ENCODE measurements at regions not wholly inside any gene's neighbourhood (a gene's known extent, or its start where the extent isn't known, plus 50 kb on each side); places are given as distances from the start of the nearest gene placed in this dataset.

DNA sequence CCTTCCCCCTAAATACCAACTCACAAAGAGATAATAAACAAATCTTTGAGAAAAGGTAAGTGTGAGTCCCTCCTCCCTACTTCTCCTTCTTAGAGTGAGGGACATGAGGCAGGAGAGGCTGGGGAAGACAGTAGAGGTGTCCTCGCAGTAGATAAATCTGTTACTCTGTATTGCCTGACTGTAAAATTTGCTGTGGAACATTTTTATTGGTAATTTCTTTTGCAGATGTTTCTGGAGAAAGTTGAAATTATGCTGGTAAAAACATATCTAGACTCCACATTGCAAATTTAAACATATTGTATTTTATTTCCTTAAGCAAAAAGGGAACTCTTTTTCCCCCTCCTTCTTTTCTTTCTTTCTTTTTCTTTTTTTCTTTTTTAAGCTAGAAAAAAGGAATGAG lies 58.5 kb downstream of the PLCE1 start:
- no TSS peak for BruUV-seq (replicated peaks)
- intact Hi-C loops (cut with micrococcal nuclease), result no loop called here
- ChIA-PET RAD21 (ENCODE audit: low non-redundant PET in 1 of 2, low total read pairs in 2 of 2, uncharacterized antibody in 2 of 2, unreplicated experiment in 2 of 2) (no interaction called here), CTCF (no interaction called here), POLR2A (no interaction called here)
- DNase-seq (ENCODE audit: low read depth, low spot score) (no peak), ATAC-seq (no peak)
- no peak overlapping the region for H3K9ac ChIP-seq (ENCODE audit: low read length)
- H3K79me2 ChIP-seq (ENCODE audit: insufficient read depth, low read length), result no peaks in the 10 kb centered on the region
- H3K36me3 ChIP-seq (ENCODE audit: control insufficient read depth in 1 of 2, insufficient read depth in 2 of 2, low read length in 2 of 2), result no peaks in the 10 kb centered on the region
- no peaks in the 10 kb centered on the region for H3K4me1 ChIP-seq (ENCODE audit: control insufficient read depth in 1 of 2, insufficient read depth in 2 of 2, low read length in 2 of 2)
- no peak overlapping the region for H3K27ac ChIP-seq (ENCODE audit: low read depth, low read length)
- H3K4me2 ChIP-seq (ENCODE audit: low read length), result no peak overlapping the region
- no peaks in the 10 kb centered on the region for H4K20me1 ChIP-seq (ENCODE audit: insufficient read depth)
- no peak overlapping the region for H3K4me3 ChIP-seq (replicated peaks in 1 of 2; ENCODE audit: low read depth in 1 of 2, low read length in 2 of 2)
- no peaks in the 10 kb centered on the region for H3K9me3 ChIP-seq (ENCODE audit: control insufficient read depth in 1 of 2, insufficient read depth in 1 of 2, low read depth in 1 of 2, low read length in 2 of 2)
- TF ChIP-seq EZH2 (IDR thresholded peaks at IDR 0.05), result no peak
- TF ChIP-seq CEBPB (IDR thresholded peaks at IDR 0.05; ENCODE audit: low read depth), result no peak
- no peak for TF ChIP-seq JUND (IDR thresholded peaks at IDR 0.05)
- no peaks in the 10 kb centered on the region for H3K9me2 ChIP-seq (ENCODE audit: insufficient read depth)
- no peak overlapping the region for H2AFZ ChIP-seq (ENCODE audit: low read depth, low read length, poor library complexity, severe bottlenecking)
- H3K27me3 ChIP-seq (ENCODE audit: insufficient read depth, low read length), result no peaks in the 10 kb centered on the region

DNA sequence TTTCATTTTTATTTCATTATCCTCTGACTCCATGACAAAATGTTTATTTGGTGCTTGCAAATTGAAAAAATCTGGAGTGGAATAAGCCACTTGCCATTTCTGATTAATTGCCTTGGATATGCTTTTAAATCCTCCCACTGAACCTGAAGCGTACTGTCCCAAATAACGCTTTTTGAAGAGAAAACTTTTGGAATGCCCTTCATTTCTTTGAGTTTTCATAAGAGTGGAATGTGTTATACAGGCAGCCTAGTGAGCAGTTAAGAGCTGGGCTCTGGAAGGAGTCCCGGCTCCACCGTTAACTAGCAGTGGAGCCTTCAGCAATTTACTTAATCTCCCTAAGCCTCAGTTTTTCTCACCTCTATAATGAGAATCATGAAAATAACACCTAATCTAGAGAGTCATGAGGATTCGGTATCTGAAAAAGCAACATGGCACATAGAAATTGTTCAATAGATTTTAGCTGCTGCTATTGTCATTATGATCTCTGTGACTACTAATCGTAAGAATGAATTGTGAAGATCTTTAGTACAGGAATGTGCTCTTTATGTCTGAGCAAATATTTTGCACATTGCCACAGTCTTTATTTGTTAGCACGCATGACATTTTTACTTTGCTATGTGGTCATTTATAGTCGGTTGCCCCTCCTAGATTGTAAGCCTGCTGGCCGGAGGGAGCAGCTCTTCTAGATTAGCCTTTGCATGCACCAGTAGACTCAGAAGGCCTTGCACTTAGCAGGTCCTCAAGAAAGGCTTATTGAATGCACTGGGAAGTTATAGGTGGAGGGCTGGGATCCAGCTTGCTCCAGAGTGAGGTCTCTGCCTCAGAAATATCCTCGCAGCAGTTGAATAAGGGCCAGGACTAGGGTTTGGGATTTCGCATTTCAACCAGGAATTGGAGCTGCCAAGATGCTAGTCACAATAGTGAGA lies 59.4 kb downstream of the PLCE1 start:
- Histone ChIP-seq H3K36me3 (ENCODE audit: control insufficient read depth in 1 of 2, insufficient read depth in 2 of 2, low read length in 2 of 2) (no peaks in the 10 kb centered on the region), H3K79me2 (ENCODE audit: insufficient read depth, low read length) (no peaks in the 10 kb centered on the region), H3K27ac (ENCODE audit: low read depth, low read length) (no peak overlapping the region), H3K9me3 (ENCODE audit: control insufficient read depth in 1 of 2, insufficient read depth in 1 of 2, low read depth in 1 of 2, low read length in 2 of 2) (no peaks in the 10 kb centered on the region), H3K4me2 (ENCODE audit: low read length) (no peak overlapping the region), H3K9ac (ENCODE audit: low read length) (no peak overlapping the region), H3K4me3 (replicated peaks in 1 of 2; ENCODE audit: low read depth in 1 of 2, low read length in 2 of 2) (no peak overlapping the region), H3K9me2 (ENCODE audit: insufficient read depth) (no peaks in the 10 kb centered on the region), H4K20me1 (ENCODE audit: insufficient read depth) (no peaks in the 10 kb centered on the region), H3K27me3 (ENCODE audit: insufficient read depth, low read length) (no peaks in the 10 kb centered on the region), H3K4me1 (ENCODE audit: control insufficient read depth in 1 of 2, insufficient read depth in 2 of 2, low read length in 2 of 2) (no peaks in the 10 kb centered on the region), H2AFZ (ENCODE audit: low read depth, low read length, poor library complexity, severe bottlenecking) (no peak overlapping the region)
- ATAC-seq, result no peak
- RAD21 ChIA-PET (ENCODE audit: low non-redundant PET in 1 of 2, low total read pairs in 2 of 2, uncharacterized antibody in 2 of 2, unreplicated experiment in 2 of 2), result no interaction called here
- POLR2A ChIA-PET, result no interaction called here
- BruUV-seq (replicated peaks), result no TSS peak
- CTCF ChIA-PET, result no interaction called here
- intact Hi-C loops (cut with micrococcal nuclease), result no loop called here
- no peak for DNase-seq (ENCODE audit: low read depth, low spot score)
- TF ChIP-seq, protein P1, sequence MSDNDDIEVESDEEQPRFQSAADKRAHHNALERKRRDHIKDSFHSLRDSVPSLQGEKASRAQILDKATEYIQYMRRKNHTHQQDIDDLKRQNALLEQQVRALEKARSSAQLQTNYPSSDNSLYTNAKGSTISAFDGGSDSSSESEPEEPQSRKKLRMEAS (IDR thresholded peaks at IDR 0.05), result no peak
- no peak for TF ChIP-seq RAD21 (IDR thresholded peaks at IDR 0.05; ENCODE audit: low read depth)
- TF ChIP-seq, protein P2, sequence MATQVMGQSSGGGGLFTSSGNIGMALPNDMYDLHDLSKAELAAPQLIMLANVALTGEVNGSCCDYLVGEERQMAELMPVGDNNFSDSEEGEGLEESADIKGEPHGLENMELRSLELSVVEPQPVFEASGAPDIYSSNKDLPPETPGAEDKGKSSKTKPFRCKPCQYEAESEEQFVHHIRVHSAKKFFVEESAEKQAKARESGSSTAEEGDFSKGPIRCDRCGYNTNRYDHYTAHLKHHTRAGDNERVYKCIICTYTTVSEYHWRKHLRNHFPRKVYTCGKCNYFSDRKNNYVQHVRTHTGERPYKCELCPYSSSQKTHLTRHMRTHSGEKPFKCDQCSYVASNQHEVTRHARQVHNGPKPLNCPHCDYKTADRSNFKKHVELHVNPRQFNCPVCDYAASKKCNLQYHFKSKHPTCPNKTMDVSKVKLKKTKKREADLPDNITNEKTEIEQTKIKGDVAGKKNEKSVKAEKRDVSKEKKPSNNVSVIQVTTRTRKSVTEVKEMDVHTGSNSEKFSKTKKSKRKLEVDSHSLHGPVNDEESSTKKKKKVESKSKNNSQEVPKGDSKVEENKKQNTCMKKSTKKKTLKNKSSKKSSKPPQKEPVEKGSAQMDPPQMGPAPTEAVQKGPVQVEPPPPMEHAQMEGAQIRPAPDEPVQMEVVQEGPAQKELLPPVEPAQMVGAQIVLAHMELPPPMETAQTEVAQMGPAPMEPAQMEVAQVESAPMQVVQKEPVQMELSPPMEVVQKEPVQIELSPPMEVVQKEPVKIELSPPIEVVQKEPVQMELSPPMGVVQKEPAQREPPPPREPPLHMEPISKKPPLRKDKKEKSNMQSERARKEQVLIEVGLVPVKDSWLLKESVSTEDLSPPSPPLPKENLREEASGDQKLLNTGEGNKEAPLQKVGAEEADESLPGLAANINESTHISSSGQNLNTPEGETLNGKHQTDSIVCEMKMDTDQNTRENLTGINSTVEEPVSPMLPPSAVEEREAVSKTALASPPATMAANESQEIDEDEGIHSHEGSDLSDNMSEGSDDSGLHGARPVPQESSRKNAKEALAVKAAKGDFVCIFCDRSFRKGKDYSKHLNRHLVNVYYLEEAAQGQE (IDR thresholded peaks at IDR 0.05; ENCODE audit: low read depth), result no peak
- no peak for TF ChIP-seq ZNF274 (IDR thresholded peaks at IDR 0.05; ENCODE audit: low read depth, low read length)
- no peak for TF ChIP-seq SRF (IDR thresholded peaks at IDR 0.05; ENCODE audit: low read depth)
- no peak for TF ChIP-seq POLR2A (IDR thresholded peaks at IDR 0.05; ENCODE audit: borderline replicate concordance, extremely low read depth, insufficient read depth, insufficient read length)
- TF ChIP-seq FOSL1 (IDR thresholded peaks at IDR 0.05; ENCODE audit: low read depth), result no peak
- no peak for TF ChIP-seq JUND (IDR thresholded peaks at IDR 0.05)
- TF ChIP-seq CBX3 (IDR thresholded peaks at IDR 0.05; ENCODE audit: low read depth), result no peak
- TF ChIP-seq POLR2AphosphoS5 (IDR thresholded peaks at IDR 0.05; ENCODE audit: low read depth, low read length), result no peak
- TF ChIP-seq, protein P3, sequence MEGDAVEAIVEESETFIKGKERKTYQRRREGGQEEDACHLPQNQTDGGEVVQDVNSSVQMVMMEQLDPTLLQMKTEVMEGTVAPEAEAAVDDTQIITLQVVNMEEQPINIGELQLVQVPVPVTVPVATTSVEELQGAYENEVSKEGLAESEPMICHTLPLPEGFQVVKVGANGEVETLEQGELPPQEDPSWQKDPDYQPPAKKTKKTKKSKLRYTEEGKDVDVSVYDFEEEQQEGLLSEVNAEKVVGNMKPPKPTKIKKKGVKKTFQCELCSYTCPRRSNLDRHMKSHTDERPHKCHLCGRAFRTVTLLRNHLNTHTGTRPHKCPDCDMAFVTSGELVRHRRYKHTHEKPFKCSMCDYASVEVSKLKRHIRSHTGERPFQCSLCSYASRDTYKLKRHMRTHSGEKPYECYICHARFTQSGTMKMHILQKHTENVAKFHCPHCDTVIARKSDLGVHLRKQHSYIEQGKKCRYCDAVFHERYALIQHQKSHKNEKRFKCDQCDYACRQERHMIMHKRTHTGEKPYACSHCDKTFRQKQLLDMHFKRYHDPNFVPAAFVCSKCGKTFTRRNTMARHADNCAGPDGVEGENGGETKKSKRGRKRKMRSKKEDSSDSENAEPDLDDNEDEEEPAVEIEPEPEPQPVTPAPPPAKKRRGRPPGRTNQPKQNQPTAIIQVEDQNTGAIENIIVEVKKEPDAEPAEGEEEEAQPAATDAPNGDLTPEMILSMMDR (IDR thresholded peaks at IDR 0.05 in 2 of 3, conservative IDR thresholded peaks at IDR 0.05 in 1 of 3; ENCODE audit: borderline replicate concordance in 1 of 3, insufficient read depth in 1 of 3, low read depth in 2 of 3, low read length in 2 of 3), result no peak
